ENCODE measurements at regions not wholly inside any gene's neighbourhood (a gene's known extent, or its start where the extent isn't known, plus 50 kb on each side); places are given as distances from the start of the nearest gene placed in this dataset.

DNA sequence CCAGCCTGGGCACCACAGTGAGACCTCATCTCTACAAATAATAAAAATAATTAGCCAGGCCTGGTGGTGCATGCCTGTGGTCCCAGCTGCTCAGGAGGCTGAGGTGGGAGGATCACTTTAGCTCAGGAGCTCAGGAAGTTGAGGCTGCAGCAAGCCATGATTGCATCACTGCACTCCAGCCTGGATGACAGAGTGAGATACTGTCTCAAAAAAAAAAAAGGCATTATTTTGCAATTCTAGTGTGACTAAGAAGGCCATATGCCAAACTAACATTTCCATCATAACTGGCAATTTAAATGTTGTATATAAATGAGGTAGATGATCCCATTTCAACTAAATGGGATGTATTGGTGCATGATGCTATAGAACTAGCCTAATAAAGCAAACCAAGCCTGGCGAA, 632.8 kb upstream of the KLF12 start:
- no peak for TF ChIP-seq ATF1 (CRISPR knock-in tag; IDR thresholded peaks at IDR 0.05)
- TF ChIP-seq ATF1 (tag; IDR thresholded peaks at IDR 0.05), result no peak
- TF ChIP-seq, protein P1, sequence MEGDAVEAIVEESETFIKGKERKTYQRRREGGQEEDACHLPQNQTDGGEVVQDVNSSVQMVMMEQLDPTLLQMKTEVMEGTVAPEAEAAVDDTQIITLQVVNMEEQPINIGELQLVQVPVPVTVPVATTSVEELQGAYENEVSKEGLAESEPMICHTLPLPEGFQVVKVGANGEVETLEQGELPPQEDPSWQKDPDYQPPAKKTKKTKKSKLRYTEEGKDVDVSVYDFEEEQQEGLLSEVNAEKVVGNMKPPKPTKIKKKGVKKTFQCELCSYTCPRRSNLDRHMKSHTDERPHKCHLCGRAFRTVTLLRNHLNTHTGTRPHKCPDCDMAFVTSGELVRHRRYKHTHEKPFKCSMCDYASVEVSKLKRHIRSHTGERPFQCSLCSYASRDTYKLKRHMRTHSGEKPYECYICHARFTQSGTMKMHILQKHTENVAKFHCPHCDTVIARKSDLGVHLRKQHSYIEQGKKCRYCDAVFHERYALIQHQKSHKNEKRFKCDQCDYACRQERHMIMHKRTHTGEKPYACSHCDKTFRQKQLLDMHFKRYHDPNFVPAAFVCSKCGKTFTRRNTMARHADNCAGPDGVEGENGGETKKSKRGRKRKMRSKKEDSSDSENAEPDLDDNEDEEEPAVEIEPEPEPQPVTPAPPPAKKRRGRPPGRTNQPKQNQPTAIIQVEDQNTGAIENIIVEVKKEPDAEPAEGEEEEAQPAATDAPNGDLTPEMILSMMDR (IDR thresholded peaks at IDR 0.05 in 2 of 3, conservative IDR thresholded peaks at IDR 0.05 in 1 of 3; ENCODE audit: insufficient read depth in 2 of 3, low read depth in 1 of 3, low read length in 3 of 3), result no peak

Data from K562 (cell line).